Peyer's patch (tissue), 4 donors: ENCODE measurements at regions not wholly inside any gene's neighbourhood (a gene's known extent, or its start where the extent isn't known, plus 50 kb on each side); places are given as distances from the start of the nearest gene placed in this dataset.

Source experiments
- CTCF ChIP-seq, 6 experiments: fragments of 450-650 bp in 4 of 6; fragments of 200-600 bp in 2 of 6; sonication (generic) in 1 of 6; IDR thresholded peaks; one replicate each; pipeline ENCODE4 v1.5.1; 2017 to 2019; ENCODE audit warnings: antibody characterized with exemption in 6 of 6, mild to moderate bottlenecking in 3 of 6, moderate library complexity in 1 of 6
- POLR2A ChIP-seq, 2 donors: fragments of 450-650 bp; IDR thresholded peaks; one replicate each; pipeline ENCODE4 v1.5.1; 2017; ENCODE audit warnings: antibody characterized with exemption in 2 of 2, mild to moderate bottlenecking in 2 of 2, moderate library complexity in 2 of 2

- no peak for TF ChIP-seq CTCF (IDR thresholded peaks at IDR 0.05)
- TF ChIP-seq POLR2A (IDR thresholded peaks at IDR 0.05), result no peak
Observed at GRCh38 chr4:14896656-14897175, 105.6 kb upstream of the CPEB2 start.
